Transverse colon (tissue), 4 donors: ENCODE measurements at regions not wholly inside any gene's neighbourhood (a gene's known extent, or its start where the extent isn't known, plus 50 kb on each side); places are given as distances from the start of the nearest gene placed in this dataset.

Experiments
- EP300 ChIP-seq: sonication (generic); formaldehyde crosslinking; IDR thresholded peaks from one replicate; pipeline ENCODE4 v1.6.1; 2017; ENCODE audit warnings: antibody characterized with exemption, low read depth
- POLR2A ChIP-seq: fragments of 450-650 bp; IDR thresholded peaks from one replicate; pipeline ENCODE4 v1.6.1; 2016; ENCODE audit warnings: antibody characterized with exemption, mild to moderate bottlenecking, moderate library complexity
- POLR2AphosphoS5 ChIP-seq, 3 donors: sonication (generic); formaldehyde crosslinking; IDR thresholded peaks; one replicate each; pipeline ENCODE4 v1.6.1; 2016; ENCODE audit warnings: antibody characterized with exemption in 3 of 3
- TF ChIP-seq, protein P1 (sequence below), 5 experiments: fragments of 200-600 bp in 3 of 5; fragments of 450-650 bp in 2 of 5; sonication (generic) in 3 of 5; IDR thresholded peaks; 1 replicate in 2 of 5; 2 replicates in 3 of 5; pipeline ENCODE4 v1.5.1; 2016 to 2017; ENCODE audit warnings: antibody characterized with exemption in 5 of 5, inconsistent platforms in 3 of 5, mild to moderate bottlenecking in 2 of 5, moderate library complexity in 1 of 5

DNA sequence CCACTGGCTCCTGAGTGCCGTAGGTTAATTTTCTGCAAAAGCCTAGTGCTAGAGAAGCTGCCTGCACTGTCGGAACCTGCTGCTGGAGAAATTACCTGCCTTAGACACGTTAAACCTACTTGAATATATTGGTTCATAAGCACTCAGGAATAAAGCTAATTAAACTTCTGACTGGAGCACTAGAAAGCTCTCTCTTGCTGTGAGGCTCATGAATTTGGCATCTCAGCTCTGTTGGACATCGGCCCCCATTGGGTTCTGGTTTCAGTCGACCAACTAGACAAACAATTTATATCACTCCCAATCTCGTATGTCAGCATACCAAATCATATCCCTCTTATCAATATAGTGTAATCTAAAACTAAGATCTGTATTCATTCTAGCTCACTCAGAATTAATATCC lies 52.4 kb upstream of the SEMA3C start:
- TF ChIP-seq, protein P1, sequence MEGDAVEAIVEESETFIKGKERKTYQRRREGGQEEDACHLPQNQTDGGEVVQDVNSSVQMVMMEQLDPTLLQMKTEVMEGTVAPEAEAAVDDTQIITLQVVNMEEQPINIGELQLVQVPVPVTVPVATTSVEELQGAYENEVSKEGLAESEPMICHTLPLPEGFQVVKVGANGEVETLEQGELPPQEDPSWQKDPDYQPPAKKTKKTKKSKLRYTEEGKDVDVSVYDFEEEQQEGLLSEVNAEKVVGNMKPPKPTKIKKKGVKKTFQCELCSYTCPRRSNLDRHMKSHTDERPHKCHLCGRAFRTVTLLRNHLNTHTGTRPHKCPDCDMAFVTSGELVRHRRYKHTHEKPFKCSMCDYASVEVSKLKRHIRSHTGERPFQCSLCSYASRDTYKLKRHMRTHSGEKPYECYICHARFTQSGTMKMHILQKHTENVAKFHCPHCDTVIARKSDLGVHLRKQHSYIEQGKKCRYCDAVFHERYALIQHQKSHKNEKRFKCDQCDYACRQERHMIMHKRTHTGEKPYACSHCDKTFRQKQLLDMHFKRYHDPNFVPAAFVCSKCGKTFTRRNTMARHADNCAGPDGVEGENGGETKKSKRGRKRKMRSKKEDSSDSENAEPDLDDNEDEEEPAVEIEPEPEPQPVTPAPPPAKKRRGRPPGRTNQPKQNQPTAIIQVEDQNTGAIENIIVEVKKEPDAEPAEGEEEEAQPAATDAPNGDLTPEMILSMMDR (IDR thresholded peaks at IDR 0.05): no peak
- TF ChIP-seq POLR2A (no peak), POLR2AphosphoS5 (IDR thresholded peaks at IDR 0.05) (no peak), EP300 (no peak)
